HepG2 (cell line): ENCODE measurements at regions not wholly inside any gene's neighbourhood (a gene's known extent, or its start where the extent isn't known, plus 50 kb on each side); places are given as distances from the start of the nearest gene placed in this dataset.

Source experiments
- ATAC-seq: fragments of 200-7000 bp; cut with Tn5 transposase; 3 replicates; pipeline ENCODE4 v1.9.1; 2020; ENCODE audit warnings: mild to moderate bottlenecking, moderate library complexity
- BruUV-seq: library from RNA; stranded (reverse); fragments of 400-500 nt; replicated peaks from 2 replicates; lab custom pipeline; 2021; lab: Mats Ljungman, UMichigan
- CTCF ChIA-PET: fragments of 300-600 bp; formaldehyde crosslinking; extraction: SDS; loops from one replicate; lab custom pipeline; 2021; ENCODE audit warnings: low total read pairs, inconsistent platforms, low intra/inter-chr PET ratio; lab: Yijun Ruan, JAX
- POLR2A ChIA-PET: fragments of 350-600 bp; sonication (Branson Sonifier 250); formaldehyde crosslinking; loops from one replicate; lab custom pipeline; 2020; ENCODE audit warnings: antibody characterized with exemption, inconsistent platforms; lab: Yijun Ruan, JAX
- DNase-seq: peaks from one replicate; pipeline ENCODE4 v3.0.0-alpha.2; 2015; ENCODE audit warnings: low spot score
- FAIRE-seq: peaks from 3 replicates; lab custom pipeline; 2011; peaks lifted over from hg19 to GRCh38; lab: Jason Lieb, UNC
- H2AFZ ChIP-seq: one replicate; pipeline ENCODE4 v1.6.1; 2011; ENCODE audit warnings: low read length, inconsistent platforms
- H3K27ac ChIP-seq: fragments of 300-600 bp; 3 replicates; pipeline ENCODE4 v1.8.0; 2011; ENCODE audit warnings: mixed run types, mild to moderate bottlenecking, mixed read lengths, low read length, inconsistent platforms; ENCODE audit not compliant: insufficient read depth; ENCODE audit errors: extremely low read length
- H3K27me3 ChIP-seq, 2 experiments: fragments of 200-600 bp in 1 of 2; 2 replicates in 1 of 2; 3 replicates in 1 of 2; pipeline versions ENCODE4 v1.6.0 to v1.8.0; 2011; ENCODE audit warnings: low read length in 2 of 2, mild to moderate bottlenecking in 2 of 2, moderate library complexity in 2 of 2, inconsistent platforms in 1 of 2; ENCODE audit not compliant: insufficient read depth in 2 of 2, control insufficient read depth in 1 of 2
- H3K36me3 ChIP-seq, 2 experiments: fragments of 200-600 bp in 1 of 2; replicated peaks in 1 of 2; 2 replicates in 1 of 2; 3 replicates in 1 of 2; pipeline versions ENCODE4 v1.5.1 to v1.8.0; 2011; ENCODE audit warnings: low read length in 2 of 2, inconsistent platforms in 1 of 2; ENCODE audit not compliant: insufficient read depth in 2 of 2, control insufficient read depth in 1 of 2
- H3K4me1 ChIP-seq: 2 replicates; pipeline ENCODE4 v1.5.1; 2012; ENCODE audit warnings: low read length, inconsistent platforms; ENCODE audit not compliant: insufficient read depth
- H3K4me2 ChIP-seq: 2 replicates; pipeline ENCODE4 v1.6.0; 2011; ENCODE audit warnings: low read depth, low read length, inconsistent platforms
- H3K4me3 ChIP-seq, 3 experiments: fragments of 200-600 bp in 1 of 3; sonication (generic), shearing (Covaris generic) in 1 of 3; replicated peaks in 1 of 3; 2 replicates each; pipeline ENCODE4 v1.5.1; 2011 to 2016; ENCODE audit warnings: low read length in 3 of 3, inconsistent platforms in 2 of 3, low read depth in 2 of 3, mild to moderate bottlenecking in 2 of 3, control low read depth in 1 of 3, mixed read lengths in 1 of 3; ENCODE audit not compliant: insufficient read depth in 1 of 3
- H3K79me2 ChIP-seq: one replicate; pipeline ENCODE4 v1.6.1; 2011; ENCODE audit warnings: low read length, inconsistent platforms; ENCODE audit not compliant: insufficient read depth
- H3K9ac ChIP-seq: 2 replicates; pipeline ENCODE4 v1.6.0; 2011; ENCODE audit warnings: mild to moderate bottlenecking, low read depth, low read length, inconsistent platforms; ENCODE audit not compliant: insufficient read depth
- H3K9me3 ChIP-seq: 2 replicates; pipeline ENCODE4 v1.5.1; 2012; ENCODE audit warnings: mild to moderate bottlenecking, low read length
- H4K20me1 ChIP-seq: 2 replicates; pipeline ENCODE4 v1.6.0; 2011; ENCODE audit warnings: inconsistent platforms, mild to moderate bottlenecking, low read length, moderate library complexity; ENCODE audit not compliant: insufficient read depth
- DDIT3 ChIP-seq: sonication (generic); formaldehyde crosslinking; IDR thresholded peaks from 2 replicates; pipeline ENCODE4 v1.4.0; 2020; ENCODE audit warnings: mild to moderate bottlenecking, missing genetic modification reagents
- HMGXB3 ChIP-seq: sonication (generic); formaldehyde crosslinking; IDR thresholded peaks from 2 replicates; pipeline ENCODE4 v1.4.0; 2020; ENCODE audit warnings: missing genetic modification reagents, borderline replicate concordance
- ISL2 ChIP-seq: sonication (generic); formaldehyde crosslinking; IDR thresholded peaks from 2 replicates; pipeline ENCODE4 v1.5.0; 2020; ENCODE audit warnings: missing genetic modification reagents
- JUNB ChIP-seq: sonication (generic); formaldehyde crosslinking; IDR thresholded peaks from 2 replicates; pipeline ENCODE4 v1.8.0; 2022; ENCODE audit warnings: missing genetic modification reagents, mild to moderate bottlenecking, borderline replicate concordance
- KAT2B ChIP-seq: fragments of 150-350 bp; IDR thresholded peaks from 2 replicates; pipeline ENCODE4 v1.6.1; 2014; ENCODE audit warnings: low read depth, low read length, borderline replicate concordance
- KLF11 ChIP-seq: IDR thresholded peaks from 2 replicates; pipeline ENCODE4 v1.6.1; 2016; ENCODE audit warnings: missing compliant biosample characterization
- RBM22 ChIP-seq: fragments of 200-400 bp; formaldehyde crosslinking; optimal IDR thresholded peaks from 2 replicates; pipeline ENCODE3; 2017; ENCODE audit warnings: mild to moderate bottlenecking, low read length, moderate library complexity
- SIN3B ChIP-seq: fragments of 150-350 bp; IDR thresholded peaks from 2 replicates; pipeline ENCODE4 v1.6.1; 2014; ENCODE audit warnings: low read length
- TEAD3 ChIP-seq: optimal IDR thresholded peaks from 2 replicates; pipeline ENCODE3; 2016; ENCODE audit warnings: borderline replicate concordance
- TGIF2 ChIP-seq: IDR thresholded peaks from 2 replicates; pipeline ENCODE4 v1.6.1; 2016; ENCODE audit warnings: control low read depth, missing compliant biosample characterization
- THYN1 ChIP-seq: sonication (generic); formaldehyde crosslinking; IDR thresholded peaks from 2 replicates; pipeline ENCODE4 v1.8.1; 2023; ENCODE audit warnings: low read depth, mild to moderate bottlenecking, moderate library complexity, missing genetic modification reagents, borderline replicate concordance
- ZNF354B ChIP-seq: sonication (generic); formaldehyde crosslinking; IDR thresholded peaks from 2 replicates; pipeline ENCODE4 v1.8.0; 2022; ENCODE audit warnings: mild to moderate bottlenecking, missing genetic modification reagents
- ZNF557 ChIP-seq: sonication (generic); formaldehyde crosslinking; IDR thresholded peaks from 2 replicates; pipeline ENCODE4 v1.4.0; 2020; ENCODE audit warnings: missing genetic modification reagents
- ZNF674 ChIP-seq: sonication (generic); formaldehyde crosslinking; IDR thresholded peaks from 2 replicates; pipeline ENCODE4 v1.5.0; 2020; ENCODE audit warnings: low read depth, mild to moderate bottlenecking, missing genetic modification reagents
- ZNF773 ChIP-seq: sonication (generic); formaldehyde crosslinking; IDR thresholded peaks from 2 replicates; pipeline ENCODE4 v1.4.0; 2020; ENCODE audit warnings: missing genetic modification reagents, borderline replicate concordance
- ZNF792 ChIP-seq: IDR thresholded peaks from 2 replicates; pipeline ENCODE4 v1.6.1; 2016
- WGBS: methylation state at CpG from one replicate; pipeline ENCODE4 v1.1.6; 2017; ENCODE audit warnings: low lambda C conversion rate; 5-methylcytosine and 5-hydroxymethylcytosine counted together
- in situ Hi-C: cut with HindIII; loops from 2 replicates; pipeline ENCODE4 v1.10.0; 2017; ENCODE audit warnings: low pct_unique_long_range_greater_than_20kb; ENCODE audit not compliant: extremely low pct_ligation_motif_present
- intact Hi-C: fragments of 100-400 bp; cut with micrococcal nuclease; formaldehyde crosslinking; loops from one replicate; pipeline ENCODE4 v1.10.0; 2022; ENCODE audit not compliant: unreplicated experiment

- no peaks in the 10 kb centered on the region for H3K79me2 ChIP-seq
- POLR2A ChIA-PET: no interaction called here
- H3K4me2 ChIP-seq: no peak overlapping the region
- H3K27ac ChIP-seq: no peak overlapping the region
- ATAC-seq (no peak), DNase-seq (no peak), FAIRE-seq (no peak)
- no peak overlapping the region for H3K4me3 ChIP-seq
- no peak overlapping the region for H3K9ac ChIP-seq
- WGBS: 5% methylated on average over 6 of the region's 6 CpGs
- H3K36me3 ChIP-seq: no peaks in the 10 kb centered on the region
- no peak for TF ChIP-seq KLF11 (CRISPR knock-in tag)
- TF ChIP-seq ZNF674 (CRISPR knock-in tag): no peak
- no peak for TF ChIP-seq ISL2 (CRISPR knock-in tag)
- TF ChIP-seq RBM22: no peak
- TF ChIP-seq HMGXB3 (CRISPR knock-in tag): no peak
- no peak for TF ChIP-seq TGIF2 (CRISPR knock-in tag)
- no peak for TF ChIP-seq ZNF354B (CRISPR knock-in tag)
- TF ChIP-seq TEAD3: no peak
- no peak for TF ChIP-seq KAT2B
- TF ChIP-seq SIN3B: no peak
- no peak for TF ChIP-seq DDIT3 (CRISPR knock-in tag)
- TF ChIP-seq ZNF773 (CRISPR knock-in tag): no peak
- TF ChIP-seq ZNF792 (CRISPR knock-in tag): no peak
- TF ChIP-seq ZNF557 (CRISPR knock-in tag): no peak
- no peak for TF ChIP-seq THYN1 (CRISPR knock-in tag)
- no peak for TF ChIP-seq JUNB
- no peaks in the 10 kb centered on the region for H3K27me3 ChIP-seq
- intact Hi-C loops: no loop called here
- H4K20me1 ChIP-seq: no peaks in the 10 kb centered on the region
- no peaks in the 10 kb centered on the region for H3K9me3 ChIP-seq
- no peak overlapping the region for H2AFZ ChIP-seq
- CTCF ChIA-PET: no interaction called here
- no TSS peak for BruUV-seq
- in situ Hi-C loops: no loop called here
- no peaks in the 10 kb centered on the region for H3K4me1 ChIP-seq
These were observed 182.8 kb downstream of the ST6GAL2 start for GRCh38 chr2:106703161-106703560.
